ENCODE measurements at regions not wholly inside any gene's neighbourhood (a gene's known extent, or its start where the extent isn't known, plus 50 kb on each side); places are given as distances from the start of the nearest gene placed in this dataset.

DNA sequence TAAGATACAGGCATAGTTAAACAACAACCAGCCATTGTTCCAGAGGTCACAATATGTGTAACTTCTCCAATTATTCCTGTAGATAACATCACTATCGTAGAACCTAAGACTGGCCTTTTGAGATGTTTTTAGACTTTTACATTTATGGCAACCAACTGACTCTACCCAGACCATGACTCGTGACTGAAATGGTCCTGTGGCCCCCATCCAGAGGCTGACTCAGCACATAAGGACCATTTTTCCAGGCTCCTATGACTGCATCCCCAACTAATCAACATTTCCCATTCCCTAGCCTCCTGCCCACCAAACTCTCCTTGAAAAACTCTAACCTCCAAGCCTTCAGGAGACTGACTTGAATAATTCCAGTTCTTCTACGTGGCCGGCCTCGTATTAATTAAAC lies 52.6 kb upstream of the NID2 start:
- Histone ChIP-seq H3K27me3 (replicated peaks in 1 of 2; ENCODE audit: control insufficient read depth in 2 of 2, insufficient read depth in 2 of 2, low read length in 1 of 2) (no peaks in the 10 kb centered on the region), H3K9ac (ENCODE audit: control insufficient read depth, insufficient read depth, low read length) (no peak overlapping the region), H2AFZ (ENCODE audit: control insufficient read depth, low read depth, low read length) (no peak overlapping the region), H3K36me3 (ENCODE audit: control insufficient read depth in 2 of 2, insufficient read depth in 2 of 2, low read length in 1 of 2) (no peaks in the 10 kb centered on the region), H3K4me2 (ENCODE audit: control insufficient read depth, insufficient read depth) (no peak overlapping the region), H3K4me1 (ENCODE audit: control insufficient read depth, insufficient read depth, low read length) (no peaks in the 10 kb centered on the region), H4K20me1 (ENCODE audit: control insufficient read depth, insufficient read depth) (no peaks in the 10 kb centered on the region), H3K27ac (ENCODE audit: control insufficient read depth, insufficient read depth) (no peak overlapping the region), H3K4me3 (no peak overlapping the region), H3K79me2 (ENCODE audit: control insufficient read depth, insufficient read depth, low read length) (no peaks in the 10 kb centered on the region), H3K9me3 (replicated peaks; ENCODE audit: control insufficient read depth, insufficient read depth, low read length) (no peaks in the 10 kb centered on the region)
- no TSS peak for BruUV-seq (replicated peaks)
- 41% methylated on average over 5 of the region's 5 CpGs for WGBS (ENCODE audit: insufficient coverage, insufficient replicate concordance, low lambda C conversion rate, missing lambda C conversion rate)
- ChIA-PET POLR2A (no interaction called here), SMC1A (ENCODE audit: uncharacterized antibody, unreplicated experiment) (no interaction called here), RAD21 (ENCODE audit: unreplicated experiment) (no interaction called here), CTCF (no interaction called here)
- in situ Hi-C loops (cut with MboI) = no loop called here
- TF ChIP-seq ZNF384 (IDR thresholded peaks at IDR 0.05; ENCODE audit: borderline replicate concordance, low read depth, low read length) (no peak), ZNF24 (IDR thresholded peaks at IDR 0.05) (no peak), CBFB (IDR thresholded peaks at IDR 0.05; ENCODE audit: low read depth) (no peak), RFX5 (IDR thresholded peaks at IDR 0.05; ENCODE audit: low read depth, low read length) (no peak), ZNF274 (IDR thresholded peaks at IDR 0.05; ENCODE audit: insufficient read depth, insufficient read length) (no peak), GATAD2B (conservative IDR thresholded peaks at IDR 0.05; ENCODE audit: low read depth) (no peak), KLF5 (IDR thresholded peaks at IDR 0.05; ENCODE audit: partially characterized antibody) (no peak)
- ATAC-seq = no peak
- DNase-seq (ENCODE audit: low read depth, low spot score) = no peak
- no peak for FAIRE-seq
- intact Hi-C loops (cut with micrococcal nuclease; ENCODE audit: unreplicated experiment) = no loop called here

DNA sequence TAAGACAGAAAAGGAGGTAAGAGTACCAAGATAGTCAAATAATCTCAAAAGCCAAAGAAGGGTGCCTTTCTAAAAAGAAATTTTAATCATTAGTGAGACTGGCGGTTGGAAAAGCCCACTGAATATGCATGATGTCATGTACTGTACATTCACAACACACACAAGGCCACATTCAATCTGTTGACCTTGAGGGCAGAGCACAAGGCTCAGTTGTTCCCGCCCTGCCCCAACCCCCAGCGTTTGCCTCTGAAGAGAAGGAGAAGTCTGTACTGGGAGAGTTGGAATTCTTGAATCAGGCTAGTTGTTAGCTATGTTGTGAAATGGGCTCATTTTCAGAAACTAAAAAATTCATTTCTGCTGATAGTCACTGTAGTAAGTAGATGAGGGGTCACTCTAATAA lies 50.2 kb upstream of the NID2 start:
- H3K4me1 ChIP-seq (ENCODE audit: control insufficient read depth, insufficient read depth, low read length) = no peaks in the 10 kb centered on the region
- DNase-seq (ENCODE audit: low read depth, low spot score) (no peak), FAIRE-seq (no peak), ATAC-seq (no peak)
- 34% methylated on average over 3 of the region's 3 CpGs for WGBS (ENCODE audit: insufficient coverage, insufficient replicate concordance, low lambda C conversion rate, missing lambda C conversion rate)
- intact Hi-C loops (cut with micrococcal nuclease; ENCODE audit: unreplicated experiment) (no loop called here), in situ Hi-C loops (cut with MboI) (no loop called here)
- no peaks in the 10 kb centered on the region for H4K20me1 ChIP-seq (ENCODE audit: control insufficient read depth, insufficient read depth)
- no peaks in the 10 kb centered on the region for H3K9me3 ChIP-seq (replicated peaks; ENCODE audit: control insufficient read depth, insufficient read depth, low read length)
- no peak overlapping the region for H3K9ac ChIP-seq (ENCODE audit: control insufficient read depth, insufficient read depth, low read length)
- ChIA-PET SMC1A (ENCODE audit: uncharacterized antibody, unreplicated experiment) (no interaction called here), CTCF (no interaction called here), POLR2A (no interaction called here), RAD21 (ENCODE audit: unreplicated experiment) (no interaction called here)
- H3K79me2 ChIP-seq (ENCODE audit: control insufficient read depth, insufficient read depth, low read length) = no peaks in the 10 kb centered on the region
- H3K4me2 ChIP-seq (ENCODE audit: control insufficient read depth, insufficient read depth) = no peak overlapping the region
- TF ChIP-seq FOXM1 (IDR thresholded peaks at IDR 0.05; ENCODE audit: low read depth, low read length) (no peak), ASH2L (IDR thresholded peaks at IDR 0.05; ENCODE audit: borderline replicate concordance, low read depth) (no peak), NFYA (IDR thresholded peaks at IDR 0.05; ENCODE audit: borderline replicate concordance, low read depth, low read length) (no peak), ESRRA (IDR thresholded peaks at IDR 0.05; ENCODE audit: low read length) (no peak), RAD51 (IDR thresholded peaks at IDR 0.05) (no peak), ZBED1 (IDR thresholded peaks at IDR 0.05; ENCODE audit: borderline replicate concordance) (no peak)
- TF ChIP-seq, protein P1, sequence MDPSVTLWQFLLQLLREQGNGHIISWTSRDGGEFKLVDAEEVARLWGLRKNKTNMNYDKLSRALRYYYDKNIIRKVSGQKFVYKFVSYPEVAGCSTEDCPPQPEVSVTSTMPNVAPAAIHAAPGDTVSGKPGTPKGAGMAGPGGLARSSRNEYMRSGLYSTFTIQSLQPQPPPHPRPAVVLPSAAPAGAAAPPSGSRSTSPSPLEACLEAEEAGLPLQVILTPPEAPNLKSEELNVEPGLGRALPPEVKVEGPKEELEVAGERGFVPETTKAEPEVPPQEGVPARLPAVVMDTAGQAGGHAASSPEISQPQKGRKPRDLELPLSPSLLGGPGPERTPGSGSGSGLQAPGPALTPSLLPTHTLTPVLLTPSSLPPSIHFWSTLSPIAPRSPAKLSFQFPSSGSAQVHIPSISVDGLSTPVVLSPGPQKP (IDR thresholded peaks at IDR 0.05; ENCODE audit: low read depth, low read length) = no peak
- H2AFZ ChIP-seq (ENCODE audit: control insufficient read depth, low read depth, low read length) = no peak overlapping the region
- H3K36me3 ChIP-seq (ENCODE audit: control insufficient read depth in 2 of 2, insufficient read depth in 2 of 2, low read length in 1 of 2) = no peaks in the 10 kb centered on the region
- no peak overlapping the region for H3K27ac ChIP-seq (ENCODE audit: control insufficient read depth, insufficient read depth)
- H3K4me3 ChIP-seq = no peak overlapping the region
- BruUV-seq (replicated peaks) = no TSS peak
- no peaks in the 10 kb centered on the region for H3K27me3 ChIP-seq (replicated peaks in 1 of 2; ENCODE audit: control insufficient read depth in 2 of 2, insufficient read depth in 2 of 2, low read length in 1 of 2)
